Lung (tissue), 11 donors: ENCODE measurements at regions not wholly inside any gene's neighbourhood (a gene's known extent, or its start where the extent isn't known, plus 50 kb on each side); places are given as distances from the start of the nearest gene placed in this dataset.
"Not testable (repeated sequence)": the region's sequence is repeated elsewhere in the genome, so short reads cannot be mapped to it uniquely, and the experiment has no call there.

ENCODE experiments used
- ATAC-seq: fragments of 200-7000 bp; cut with Tn5 transposase; one replicate; pipeline ENCODE4 v1.9.1; 2020; ENCODE audit warnings: moderate number of reproducible peaks; ENCODE audit not compliant: insufficient read depth, low FRiP score
- DNase-seq, 3 donors: peaks; one replicate each; pipeline ENCODE4 v3.0.0-alpha.2; 2013 to 2017
- H3K27ac ChIP-seq, 2 donors: one replicate each; pipeline ENCODE4 v1.5.1; 2013; ENCODE audit warnings: mild to moderate bottlenecking in 2 of 2, moderate library complexity in 2 of 2, control low read depth in 1 of 2, inconsistent platforms in 1 of 2, low read depth in 1 of 2, low read length in 1 of 2
- H3K27me3 ChIP-seq, 3 donors: one replicate each; pipeline ENCODE4 v1.5.1; 2013; ENCODE audit warnings: low read length in 2 of 3; ENCODE audit not compliant: control insufficient read depth in 3 of 3, insufficient read depth in 3 of 3
- H3K36me3 ChIP-seq, 4 donors: one replicate each; pipeline ENCODE4 v1.5.1; 2013; ENCODE audit warnings: low read length in 4 of 4, mild to moderate bottlenecking in 1 of 4, moderate library complexity in 1 of 4; ENCODE audit not compliant: control insufficient read depth in 4 of 4, insufficient read depth in 4 of 4
- H3K4me1 ChIP-seq, 5 donors: one replicate each; pipeline ENCODE4 v1.5.1; 2013; ENCODE audit warnings: low read length in 5 of 5, mild to moderate bottlenecking in 2 of 5, moderate library complexity in 1 of 5; ENCODE audit not compliant: control insufficient read depth in 5 of 5, insufficient read depth in 5 of 5
- H3K4me3 ChIP-seq: one replicate; pipeline ENCODE4 v1.5.1; 2013; ENCODE audit warnings: mild to moderate bottlenecking, control low read depth, moderate library complexity
- H3K9ac ChIP-seq, 2 donors: one replicate each; pipeline ENCODE4 v1.5.1; 2013; ENCODE audit warnings: low read length in 2 of 2, control low read depth in 1 of 2; ENCODE audit not compliant: insufficient read depth in 1 of 2
- H3K9me3 ChIP-seq, 4 donors: one replicate each; pipeline ENCODE4 v1.5.1; 2013; ENCODE audit warnings: low read length in 3 of 4, mild to moderate bottlenecking in 1 of 4, moderate library complexity in 1 of 4; ENCODE audit not compliant: control insufficient read depth in 4 of 4, insufficient read depth in 3 of 4
- CTCF ChIP-seq: IDR thresholded peaks from 2 replicates; pipeline ENCODE4 v1.5.1; 2012; ENCODE audit warnings: mild to moderate bottlenecking; ENCODE audit errors: control extremely low read depth, extremely low read depth
- WGBS, 2 donors: extraction: QIAGEN DNeasy Blood & Tissue Kit; methylation state at CpG; one replicate each; pipeline ENCODE4 v1.1.7; 2013; 5-methylcytosine and 5-hydroxymethylcytosine counted together
- donor health status: control.
- donor health status: control.
- donor health status: Bipolar disorder and iron deficiency.
- donor health status: healthy.
- donor health status: DM: yes; HTN: yes; CAD: no.

DNA sequence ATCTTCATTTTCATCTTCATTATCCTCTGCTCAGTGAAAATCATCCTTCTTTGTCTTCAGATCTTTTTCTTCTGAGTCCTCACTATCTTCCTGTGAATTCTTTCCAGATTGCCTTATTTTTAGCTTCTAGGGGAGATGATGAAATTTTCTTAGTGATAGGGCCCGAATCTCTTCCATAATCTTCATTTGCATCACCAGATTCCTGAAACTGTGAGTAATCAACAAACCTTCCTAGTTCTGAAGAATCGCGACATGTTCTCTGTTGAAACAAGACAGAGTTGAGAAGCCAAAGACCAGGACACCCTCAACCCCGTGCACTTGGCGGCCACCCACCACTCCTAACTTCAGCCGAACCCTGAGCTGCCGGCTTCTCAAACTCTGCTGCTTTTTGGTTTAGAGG, 92.8 kb upstream of the CDC42BPA start:
- Histone ChIP-seq H3K27ac (no peak overlapping the region), H3K27me3 (no peaks in the 10 kb centered on the region), H3K9ac (no peak overlapping the region), H3K4me1 (no peaks in the 10 kb centered on the region), H3K9me3 (no peaks in the 10 kb centered on the region), H3K4me3 (no peak overlapping the region), H3K36me3 (no peaks in the 10 kb centered on the region)
- DNase-seq (no peak), ATAC-seq (no peak)
- no peak for TF ChIP-seq CTCF
- WGBS, 2 donors, result 67 to 71% methylated on average over 7 of the region's 7 CpGs

DNA sequence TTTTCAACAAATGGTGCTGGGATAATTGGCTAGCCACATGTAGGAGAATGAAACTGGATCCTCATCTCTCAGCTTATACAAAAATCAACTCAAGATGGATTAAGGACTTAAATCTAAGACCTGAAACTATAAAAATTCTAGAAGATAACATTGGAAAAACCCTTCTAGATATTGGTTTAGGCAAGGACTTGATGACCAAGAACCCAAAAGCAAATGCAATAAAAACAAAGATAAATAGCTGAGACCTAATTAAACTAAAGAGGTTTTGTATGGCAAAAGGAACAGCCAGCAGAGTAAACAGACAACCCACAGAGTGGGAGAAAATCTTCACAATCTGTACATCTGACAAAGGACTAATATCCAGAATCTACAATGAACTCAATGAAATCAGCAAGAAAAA, 88.0 kb upstream of the CDC42BPA start:
- H3K9ac ChIP-seq, H3K9me3 ChIP-seq, H3K4me1 ChIP-seq, H3K27me3 ChIP-seq, H3K27ac ChIP-seq, H3K4me3 ChIP-seq, ATAC-seq, DNase-seq, H3K36me3 ChIP-seq: not testable (repeated sequence)

DNA sequence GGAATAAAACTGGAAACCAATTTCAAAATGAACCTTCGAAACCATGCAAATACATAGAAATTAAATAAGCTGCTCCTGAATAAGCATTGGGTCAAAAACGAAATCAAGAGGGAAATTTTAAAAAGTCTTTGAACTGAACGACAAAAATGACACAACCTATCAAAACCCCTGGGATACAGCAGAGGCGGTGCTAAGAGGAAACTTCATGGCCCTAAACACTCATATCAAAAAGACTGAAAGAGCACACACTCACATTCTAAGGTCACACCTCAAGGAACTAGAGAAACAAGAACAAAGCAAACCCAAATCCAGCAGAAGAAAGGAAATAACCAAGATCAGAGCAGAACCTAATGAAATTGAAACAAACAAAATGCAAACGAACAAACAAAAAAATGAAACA, 85.2 kb upstream of the CDC42BPA start:
- no peaks in the 10 kb centered on the region for H3K4me1 ChIP-seq
- H3K9ac ChIP-seq, result no peak overlapping the region
- DNase-seq (no peak), ATAC-seq (no peak)
- no peak overlapping the region for H3K4me3 ChIP-seq
- WGBS, 2 donors, result 70 to 81% methylated on average over 5 of the region's 5 CpGs
- TF ChIP-seq CTCF, result no peak
- H3K27me3 ChIP-seq, result no peaks in the 10 kb centered on the region
- no peaks in the 10 kb centered on the region for H3K9me3 ChIP-seq
- no peak overlapping the region for H3K27ac ChIP-seq
- H3K36me3 ChIP-seq, result no peaks in the 10 kb centered on the region

- no peaks in the 10 kb centered on the region for H3K4me1 ChIP-seq
- H3K9ac ChIP-seq, result no peak overlapping the region
- TF ChIP-seq CTCF, result no peak
- ATAC-seq (no peak), DNase-seq (no peak)
- H3K27me3 ChIP-seq, result no peaks in the 10 kb centered on the region
- H3K9me3 ChIP-seq, result no peaks in the 10 kb centered on the region
- H3K27ac ChIP-seq, result no peak overlapping the region
- no peaks in the 10 kb centered on the region for H3K36me3 ChIP-seq
- WGBS, 2 donors, result 93 to 97% methylated on average over 10 of the region's 10 CpGs
- H3K4me3 ChIP-seq, result no peak overlapping the region
Observed at GRCh38 chr1:227401562-227402342, 83.5 kb upstream of the CDC42BPA start.
